MM.1S (cell line): ENCODE measurements at regions not wholly inside any gene's neighbourhood (a gene's known extent, or its start where the extent isn't known, plus 50 kb on each side); places are given as distances from the start of the nearest gene placed in this dataset.

Source experiments
- DNase-seq: peaks from one replicate; pipeline ENCODE4 v3.0.0-alpha.2; 2015
- H2AFZ ChIP-seq: fragments of 300-600 bp; sonication (generic); 2 replicates; pipeline ENCODE4 v1.6.0; 2016; ENCODE audit warnings: antibody characterized with exemption, low read length
- H3F3A ChIP-seq: fragments of 300-600 bp; sonication (generic); 2 replicates; pipeline ENCODE4 v1.6.1; 2016; ENCODE audit warnings: mild to moderate bottlenecking, antibody characterized with exemption, low read length, moderate library complexity, mixed read lengths; ENCODE audit not compliant: insufficient read depth
- H3K27ac ChIP-seq: fragments of 300-600 bp; sonication (generic); 2 replicates; pipeline ENCODE4 v1.5.1; 2016; ENCODE audit warnings: mild to moderate bottlenecking, low read length
- H3K27me3 ChIP-seq: fragments of 300-600 bp; sonication (generic); replicated peaks from 2 replicates; pipeline ENCODE4 v1.6.0; 2016; ENCODE audit warnings: low read length; ENCODE audit not compliant: insufficient read depth
- H3K36me3 ChIP-seq: fragments of 300-600 bp; sonication (generic); replicated peaks from 2 replicates; pipeline ENCODE4 v1.6.1; 2016; ENCODE audit warnings: mild to moderate bottlenecking, low read length, mixed read lengths; ENCODE audit not compliant: insufficient read depth
- H3K4me1 ChIP-seq: fragments of 300-600 bp; sonication (generic); 2 replicates; pipeline ENCODE4 v1.6.1; 2016; ENCODE audit warnings: low read length, mixed read lengths
- H3K4me2 ChIP-seq: fragments of 300-600 bp; sonication (generic); 2 replicates; pipeline ENCODE4 v1.6.0; 2016; ENCODE audit warnings: low read depth, low read length
- H3K4me3 ChIP-seq: fragments of 300-600 bp; sonication (generic); 2 replicates; pipeline ENCODE4 v1.5.1; 2016; ENCODE audit warnings: low read length, mixed read lengths
- H3K79me2 ChIP-seq: fragments of 300-600 bp; sonication (generic); 2 replicates; pipeline ENCODE4 v1.6.1; 2016; ENCODE audit warnings: mixed run types, low read length, mixed read lengths
- H3K9ac ChIP-seq: fragments of 300-600 bp; sonication (generic); 2 replicates; pipeline ENCODE4 v1.6.1; 2016; ENCODE audit warnings: low read length, mixed read lengths
- H3K9me2 ChIP-seq: fragments of 300-600 bp; sonication (generic); replicated peaks from 2 replicates; pipeline ENCODE4 v1.6.1; 2016; ENCODE audit warnings: mild to moderate bottlenecking, low read length, mixed read lengths; ENCODE audit not compliant: insufficient read depth
- H3K9me3 ChIP-seq: fragments of 300-600 bp; sonication (generic); replicated peaks from 2 replicates; pipeline ENCODE4 v1.6.1; 2016; ENCODE audit warnings: mild to moderate bottlenecking, low read length, mixed read lengths; ENCODE audit not compliant: insufficient read depth
- H4K20me1 ChIP-seq: fragments of 300-600 bp; sonication (generic); 2 replicates; pipeline ENCODE4 v1.6.1; 2016; ENCODE audit warnings: mild to moderate bottlenecking, low read length, moderate library complexity, mixed read lengths; ENCODE audit not compliant: insufficient read depth
- CTCF ChIP-seq: fragments of 300-600 bp; sonication (generic); IDR thresholded peaks from 2 replicates; pipeline ENCODE4 v1.5.1; 2016; ENCODE audit warnings: antibody characterized with exemption, low read length, mixed read lengths
- EZH2 ChIP-seq: fragments of 300-600 bp; sonication (generic); optimal IDR thresholded peaks from 2 replicates; pipeline ENCODE3; 2017; ENCODE audit warnings: low read depth, mild to moderate bottlenecking, antibody characterized with exemption, low read length, mixed read lengths
- EZH2phosphoT487 ChIP-seq: fragments of 300-600 bp; sonication (generic); IDR thresholded peaks from 2 replicates; pipeline ENCODE4 v1.6.1; 2018; ENCODE audit warnings: antibody characterized with exemption, low read length

GRCh38 chr9:135185060-135185459 is 97.6 kb downstream of the OLFM1 start:
- DNase-seq, result no peak
- Histone ChIP-seq H4K20me1 (no peaks in the 10 kb centered on the region), H3K36me3 (no peaks in the 10 kb centered on the region), H3K4me1 (no peaks in the 10 kb centered on the region), H3F3A (no peaks in the 10 kb centered on the region), H3K27ac (no peak overlapping the region), H3K79me2 (no peaks in the 10 kb centered on the region), H3K4me2 (no peak overlapping the region), H3K9ac (no peak overlapping the region), H3K9me2 (no peaks in the 10 kb centered on the region), H2AFZ (no peak overlapping the region), H3K9me3 (no peaks in the 10 kb centered on the region), H3K4me3 (no peak overlapping the region), H3K27me3 (peaks cover 85% of the 10 kb centered on the region)
- no peak for TF ChIP-seq EZH2phosphoT487
- TF ChIP-seq CTCF, result no peak
- no peak for TF ChIP-seq EZH2

GRCh38 chr9:135186248-135187164 is 99.0 kb downstream of the OLFM1 start:
- no peaks in the 10 kb centered on the region for H3K9me3 ChIP-seq
- H3K36me3 ChIP-seq, result no peaks in the 10 kb centered on the region
- H3F3A ChIP-seq, result no peaks in the 10 kb centered on the region
- H3K9ac ChIP-seq, result no peak overlapping the region
- H2AFZ ChIP-seq, result no peak overlapping the region
- H3K9me2 ChIP-seq, result no peaks in the 10 kb centered on the region
- no peaks in the 10 kb centered on the region for H4K20me1 ChIP-seq
- no peaks in the 10 kb centered on the region for H3K79me2 ChIP-seq
- peaks cover 86% of the 10 kb centered on the region for H3K27me3 ChIP-seq
- H3K27ac ChIP-seq, result no peak overlapping the region
- H3K4me2 ChIP-seq, result no peak overlapping the region
- no peak overlapping the region for H3K4me3 ChIP-seq
- TF ChIP-seq EZH2, result no peak
- TF ChIP-seq CTCF, result no peak
- TF ChIP-seq EZH2phosphoT487, result no peak
- no peak for DNase-seq
- H3K4me1 ChIP-seq, result no peaks in the 10 kb centered on the region

GRCh38 chr9:135187365-135187764 is 99.9 kb downstream of the OLFM1 start:
- no peak for TF ChIP-seq EZH2
- no peak for TF ChIP-seq CTCF
- TF ChIP-seq EZH2phosphoT487, result no peak
- H3K4me2 ChIP-seq, result no peak overlapping the region
- DNase-seq, result no peak
- H3K27ac ChIP-seq, result no peak overlapping the region
- H3F3A ChIP-seq, result no peaks in the 10 kb centered on the region
- H3K9me3 ChIP-seq, result no peaks in the 10 kb centered on the region
- H2AFZ ChIP-seq, result no peak overlapping the region
- H3K4me1 ChIP-seq, result no peaks in the 10 kb centered on the region
- H3K79me2 ChIP-seq, result no peaks in the 10 kb centered on the region
- no peaks in the 10 kb centered on the region for H3K36me3 ChIP-seq
- no peaks in the 10 kb centered on the region for H3K9me2 ChIP-seq
- H3K4me3 ChIP-seq, result no peak overlapping the region
- H3K27me3 ChIP-seq, result peaks cover 79% of the 10 kb centered on the region
- H4K20me1 ChIP-seq, result no peaks in the 10 kb centered on the region
- no peak overlapping the region for H3K9ac ChIP-seq
